GM13976 (cell line): ENCODE measurements at regions not wholly inside any gene's neighbourhood (a gene's known extent, or its start where the extent isn't known, plus 50 kb on each side); places are given as distances from the start of the nearest gene placed in this dataset.

Experiments used
- DNase-seq: peaks from one replicate; pipeline ENCODE4 v3.0.0; 2012; ENCODE audit warnings: low spot score
- in situ Hi-C: fragments of 300-500 bp; cut with MboI; formaldehyde crosslinking; loops from one replicate; pipeline ENCODE4 v1.12.0; 2022; ENCODE audit warnings: low sequenced_read_pairs, mixed read lengths, inconsistent platforms; ENCODE audit not compliant: unreplicated experiment
- TF ChIP-seq, protein P1 (sequence below): IDR thresholded peaks from 2 replicates; pipeline ENCODE4 v1.5.1; 2012; ENCODE audit warnings: borderline replicate concordance, mild to moderate bottlenecking; ENCODE audit not compliant: insufficient read depth; ENCODE audit errors: extremely low read depth, missing control alignments, control extremely low read depth

DNA sequence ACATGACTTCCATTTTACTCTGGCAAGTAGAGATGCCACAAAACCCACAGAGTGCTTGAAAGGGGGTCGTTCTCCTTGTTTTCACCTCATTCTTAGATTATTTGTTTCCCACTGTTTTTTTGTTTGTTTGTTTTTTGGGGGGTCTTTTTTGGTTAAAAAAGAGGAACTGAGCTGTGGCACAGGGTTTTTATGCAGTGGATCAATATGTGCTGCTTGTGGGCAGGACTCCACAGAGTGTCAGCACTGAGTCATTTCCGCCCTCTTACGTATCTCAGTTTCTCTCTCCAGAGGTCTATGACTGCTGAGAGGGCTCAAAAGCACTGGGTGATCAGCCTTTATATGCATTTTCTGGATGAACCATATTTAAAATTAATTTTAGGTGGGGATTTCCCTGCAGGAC is 268.1 kb upstream of the GRID2 start:
- in situ Hi-C loops: no loop called here
- DNase-seq: no peak
- TF ChIP-seq, protein P1, sequence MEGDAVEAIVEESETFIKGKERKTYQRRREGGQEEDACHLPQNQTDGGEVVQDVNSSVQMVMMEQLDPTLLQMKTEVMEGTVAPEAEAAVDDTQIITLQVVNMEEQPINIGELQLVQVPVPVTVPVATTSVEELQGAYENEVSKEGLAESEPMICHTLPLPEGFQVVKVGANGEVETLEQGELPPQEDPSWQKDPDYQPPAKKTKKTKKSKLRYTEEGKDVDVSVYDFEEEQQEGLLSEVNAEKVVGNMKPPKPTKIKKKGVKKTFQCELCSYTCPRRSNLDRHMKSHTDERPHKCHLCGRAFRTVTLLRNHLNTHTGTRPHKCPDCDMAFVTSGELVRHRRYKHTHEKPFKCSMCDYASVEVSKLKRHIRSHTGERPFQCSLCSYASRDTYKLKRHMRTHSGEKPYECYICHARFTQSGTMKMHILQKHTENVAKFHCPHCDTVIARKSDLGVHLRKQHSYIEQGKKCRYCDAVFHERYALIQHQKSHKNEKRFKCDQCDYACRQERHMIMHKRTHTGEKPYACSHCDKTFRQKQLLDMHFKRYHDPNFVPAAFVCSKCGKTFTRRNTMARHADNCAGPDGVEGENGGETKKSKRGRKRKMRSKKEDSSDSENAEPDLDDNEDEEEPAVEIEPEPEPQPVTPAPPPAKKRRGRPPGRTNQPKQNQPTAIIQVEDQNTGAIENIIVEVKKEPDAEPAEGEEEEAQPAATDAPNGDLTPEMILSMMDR: no peak

DNA sequence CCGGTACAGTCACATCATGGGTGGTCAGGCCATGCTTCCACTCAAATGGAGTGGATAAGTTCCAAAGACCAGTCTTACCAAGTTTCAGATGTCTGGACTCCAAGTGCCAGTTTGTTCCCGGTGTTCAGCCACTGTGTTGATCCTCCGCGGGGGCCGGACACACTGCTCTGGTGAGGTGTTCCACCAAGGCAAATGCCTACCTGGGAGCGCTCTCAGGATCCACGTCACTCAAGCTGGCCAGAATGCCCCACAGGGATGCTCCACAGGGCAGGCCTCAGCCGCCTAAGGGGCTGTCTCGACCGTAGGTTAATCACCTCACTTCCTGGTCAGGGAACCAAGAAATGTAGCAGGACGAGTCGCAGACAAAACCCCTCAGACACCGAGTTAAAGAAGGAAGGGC is 258.0 kb upstream of the GRID2 start:
- TF ChIP-seq, protein P1: no peak
- in situ Hi-C loops: no loop called here
- DNase-seq: no peak

DNA sequence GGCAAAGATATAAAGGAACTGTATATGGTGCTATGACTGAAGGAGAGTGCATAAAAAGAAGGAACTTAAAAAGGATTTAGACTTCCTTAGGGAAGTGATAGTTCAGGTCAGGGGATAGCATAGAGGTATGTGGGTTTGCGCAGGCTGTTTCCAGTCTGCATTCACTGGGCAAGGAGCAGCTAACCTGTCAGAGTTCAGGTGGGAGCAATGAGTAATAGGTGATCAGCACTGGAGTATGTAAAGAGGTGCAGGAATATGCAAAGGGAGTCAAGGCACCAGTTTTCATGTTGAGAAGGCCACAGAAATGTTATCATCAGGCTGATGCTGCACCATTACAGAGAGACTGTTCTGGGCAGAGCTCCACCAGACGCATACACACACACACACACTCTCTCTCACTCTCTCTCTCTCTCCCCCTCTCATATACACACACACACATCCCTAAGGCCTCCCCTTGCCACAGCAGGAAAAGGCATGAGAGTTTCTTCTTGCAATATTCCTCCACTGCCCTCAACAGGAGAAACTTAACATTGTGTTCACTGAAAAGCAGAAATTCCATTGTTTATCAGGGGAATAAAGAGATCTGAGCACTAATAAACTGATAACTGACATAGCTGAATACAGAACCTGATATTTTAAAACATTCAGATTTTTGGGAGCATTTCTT is 256.4 kb upstream of the GRID2 start:
- TF ChIP-seq, protein P1: no peak
- DNase-seq: no peak
- in situ Hi-C loops: no loop called here

DNA sequence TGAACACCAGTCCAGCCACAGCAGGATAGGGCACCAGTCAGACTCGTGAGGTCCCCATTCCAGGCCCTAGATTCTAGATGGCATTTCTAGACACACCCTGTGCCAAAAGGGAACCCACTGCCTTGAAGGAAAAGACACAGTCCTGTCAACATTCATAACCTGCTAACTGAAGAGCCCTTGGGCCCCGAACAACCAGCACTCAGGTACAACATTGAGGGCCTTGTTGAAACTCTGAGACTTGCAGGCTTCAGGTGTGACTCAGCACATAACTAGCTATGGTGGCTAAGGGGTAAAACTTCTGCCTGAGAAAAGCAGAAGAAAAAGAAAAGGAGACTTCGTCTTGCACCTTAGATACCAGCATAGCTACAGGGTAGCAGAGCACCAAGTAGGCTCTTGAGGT is 252.9 kb upstream of the GRID2 start:
- DNase-seq: no peak
- in situ Hi-C loops: no loop called here
- TF ChIP-seq, protein P1: no peak

DNA sequence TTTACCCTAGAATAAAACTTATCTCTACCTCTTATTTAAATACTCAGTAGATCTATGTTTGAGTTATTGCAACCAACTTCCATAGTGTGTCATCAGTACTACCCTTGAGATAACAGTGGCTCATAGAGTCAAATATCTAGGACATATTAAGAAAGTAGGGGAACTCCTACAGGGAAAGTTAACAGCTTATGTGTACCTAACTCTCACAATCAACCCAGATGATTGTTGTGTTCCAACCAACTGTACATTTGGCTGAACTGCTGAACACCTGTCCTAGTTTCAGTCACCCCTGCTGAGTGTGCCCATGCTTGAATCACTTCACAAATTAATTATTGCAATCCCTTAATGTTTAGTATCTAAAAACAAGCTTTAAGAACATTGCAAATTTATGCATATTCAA is 244.2 kb upstream of the GRID2 start:
- in situ Hi-C loops: no loop called here
- TF ChIP-seq, protein P1: no peak
- DNase-seq: no peak

DNA sequence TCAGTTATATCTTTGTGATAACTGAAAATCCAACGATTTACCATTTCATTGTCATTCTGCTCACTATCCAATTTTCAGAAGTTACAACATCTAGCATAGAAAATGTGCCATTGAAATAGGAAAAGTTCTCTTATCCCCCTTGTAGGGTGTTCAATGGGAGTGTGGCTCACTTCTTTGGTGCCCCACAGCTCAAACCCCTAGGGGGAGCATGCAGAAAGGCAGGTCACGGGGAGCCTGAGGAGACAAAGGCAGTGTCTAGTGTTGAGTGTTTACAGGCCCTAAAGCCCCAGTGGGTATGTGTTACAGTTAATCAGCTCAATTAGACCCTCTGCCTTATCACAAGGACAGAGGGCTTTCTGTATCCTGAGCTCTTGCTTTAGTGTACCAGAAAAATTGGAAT is 243.4 kb upstream of the GRID2 start:
- in situ Hi-C loops: no loop called here
- DNase-seq: no peak
- TF ChIP-seq, protein P1: no peak
